Stimulated activated CD4-positive, alpha-beta T cell treated with anti-CD3 and anti-CD28 coated beads, Interleukin-1b, Interleukin-23, amount 100 ng/mL, for 24 hours (primary cell): ENCODE measurements at regions not wholly inside any gene's neighbourhood (a gene's known extent, or its start where the extent isn't known, plus 50 kb on each side); places are given as distances from the start of the nearest gene placed in this dataset.
"Not testable (repeated sequence)": the region's sequence is repeated elsewhere in the genome, so short reads cannot be mapped to it uniquely, and the experiment has no call there.

ENCODE experiments used
- DNase-seq, 4 experiments: peaks; one replicate each; pipeline ENCODE4 v3.0.0-alpha.2; 2020; ENCODE audit warnings: low read depth in 4 of 4, low spot score in 1 of 4

DNA sequence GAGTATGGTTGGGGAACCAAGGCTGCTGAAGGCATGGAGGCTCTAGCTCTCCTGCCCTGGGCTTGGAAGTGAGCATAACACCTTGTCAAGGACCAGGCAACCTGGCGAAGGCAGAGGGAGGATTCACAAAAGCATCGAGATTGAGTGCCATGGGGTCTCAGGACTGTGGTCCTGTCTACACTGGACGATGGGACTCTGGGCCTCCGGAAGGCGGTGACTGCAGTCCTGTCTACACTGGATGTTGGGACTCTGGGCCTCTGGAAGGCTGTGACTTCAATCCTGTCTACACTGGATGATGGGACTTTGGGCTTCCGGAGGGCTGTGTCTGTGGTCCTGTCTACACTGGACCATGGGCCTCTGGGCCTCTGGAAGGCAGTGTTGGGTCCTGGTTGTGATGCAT, 290.4 kb downstream of the TEX29 start:
- DNase-seq = no peak

DNA sequence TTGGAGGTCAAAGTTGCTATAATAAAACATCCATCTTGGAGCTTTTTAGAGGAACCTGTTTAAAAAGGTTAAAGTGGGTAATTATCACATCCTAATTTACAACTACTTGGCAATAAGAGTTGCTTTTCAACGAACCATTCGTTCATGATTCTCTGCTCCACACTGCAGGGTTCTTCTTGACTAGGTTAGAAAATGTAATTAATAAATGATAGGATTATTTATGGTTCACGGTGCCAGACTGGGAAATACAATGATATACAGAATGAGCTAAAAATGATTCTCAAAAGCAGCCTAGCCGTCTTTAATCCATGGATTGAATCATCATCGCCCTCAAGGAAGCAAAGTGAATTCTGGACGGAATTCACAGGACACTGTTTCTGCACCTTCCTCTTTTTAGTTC, 291.2 kb downstream of the TEX29 start:
- DNase-seq = no peak

- no peak for DNase-seq
Observed at GRCh38 chr13:111612886-111613285, 292.4 kb downstream of the TEX29 start.

DNA sequence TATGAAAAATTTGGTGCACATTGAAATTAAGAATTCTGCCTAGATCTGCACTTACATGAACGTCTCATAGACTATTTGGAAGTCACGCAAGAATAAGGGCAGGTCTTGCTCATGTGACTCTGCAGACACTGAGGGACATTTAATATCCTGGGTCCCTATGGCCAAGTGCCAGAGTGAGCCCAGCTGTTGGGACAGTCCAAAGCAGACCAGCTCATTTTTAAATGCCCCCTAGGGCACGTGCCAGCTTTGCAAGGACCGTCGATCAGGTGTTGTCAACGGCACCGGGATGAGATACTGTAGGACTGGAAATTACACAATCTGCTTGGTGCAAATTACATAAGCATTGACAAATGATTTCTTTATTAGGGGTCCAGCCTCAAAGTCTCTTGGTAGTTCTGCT, 293.6 kb downstream of the TEX29 start:
- DNase-seq = no peak

GRCh38 chr13:111614613-111615012, 294.2 kb downstream of the TEX29 start:
- no peak for DNase-seq

DNA sequence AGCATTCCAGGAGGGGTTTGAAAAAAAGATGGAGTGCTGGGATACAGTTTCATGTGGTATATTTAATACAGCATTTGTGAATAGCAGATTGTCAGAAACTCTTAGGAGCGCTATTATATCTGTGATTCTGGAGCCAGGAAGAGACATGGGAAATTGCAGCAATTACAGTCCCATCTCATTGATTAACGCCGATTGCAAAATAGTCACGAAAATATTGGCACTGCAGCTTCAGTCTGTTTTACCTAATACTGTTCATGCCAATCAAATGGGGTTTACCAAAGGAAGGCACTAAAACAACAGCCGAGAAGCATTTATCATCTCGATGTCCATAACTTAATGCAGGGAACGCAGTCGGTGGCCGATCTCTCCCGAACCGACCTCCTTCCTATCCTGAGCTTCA, 295.8 kb downstream of the TEX29 start:
- no peak for DNase-seq

GRCh38 chr13:111620166-111620565, 299.7 kb downstream of the TEX29 start:
- no peak for DNase-seq

DNA sequence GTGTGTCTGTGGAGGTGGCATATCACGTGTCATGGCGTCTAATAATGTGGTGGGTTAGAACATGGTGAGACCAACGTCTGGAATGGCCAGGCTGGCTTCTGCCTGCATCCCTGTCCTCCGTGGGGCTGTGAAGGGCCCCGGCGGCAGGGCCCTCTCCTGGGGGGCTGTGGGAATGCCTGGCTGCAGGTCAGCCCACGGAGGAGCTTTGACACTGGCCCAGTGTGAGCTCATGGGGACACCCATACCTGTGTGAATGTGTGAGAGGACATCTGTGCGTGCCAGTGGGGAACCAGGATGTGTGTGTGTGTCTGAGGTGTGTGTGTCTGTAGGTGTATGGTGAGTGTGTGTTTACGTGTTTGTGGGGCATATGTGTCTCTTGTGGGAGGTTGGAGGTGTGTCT, 300.1 kb downstream of the TEX29 start:
- DNase-seq = no peak

GRCh38 chr13:111621164-111621563, 300.7 kb downstream of the TEX29 start:
- DNase-seq = no peak

- DNase-seq = no peak
Observed at GRCh38 chr13:111622051-111622531, 301.6 kb downstream of the TEX29 start.

- no peak for DNase-seq
Observed at GRCh38 chr13:111623208-111623607, 302.8 kb downstream of the TEX29 start.

DNA sequence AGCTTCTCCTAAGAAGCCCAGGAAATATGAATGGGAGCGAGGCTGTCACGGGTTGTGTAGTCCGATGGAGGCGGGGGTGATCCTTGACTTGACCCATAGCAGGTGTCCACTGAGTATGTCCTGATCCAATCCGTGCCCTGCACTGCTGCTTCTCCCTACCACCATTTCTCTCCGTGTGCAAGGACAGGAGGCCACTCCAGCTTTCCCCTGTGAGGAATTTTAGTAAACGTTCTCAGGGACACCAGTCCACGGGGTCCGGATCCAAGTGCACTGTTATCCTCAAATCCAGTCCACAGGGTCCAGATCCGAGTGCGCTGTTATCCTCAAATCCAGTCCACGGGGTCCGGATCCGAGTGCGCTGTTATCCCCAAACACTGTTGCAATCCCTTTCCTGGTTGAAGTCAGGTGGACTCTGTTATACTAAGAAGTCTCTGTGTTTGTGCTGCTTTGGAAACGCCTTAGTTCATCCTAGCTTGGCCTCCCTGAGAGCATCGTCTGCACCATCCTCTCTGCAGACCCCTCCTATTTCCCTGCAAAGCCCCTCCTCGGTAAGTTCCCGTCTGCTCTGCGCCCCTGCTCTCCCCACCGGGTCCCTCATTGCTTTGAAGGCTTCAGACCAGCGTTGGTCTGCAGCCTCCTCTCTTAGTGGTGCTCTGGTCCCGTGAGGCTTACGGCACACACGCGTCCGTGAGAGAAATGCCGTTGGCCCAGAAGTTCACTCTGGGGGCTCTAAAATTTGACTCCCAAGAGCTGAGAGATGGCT, 303.5 kb downstream of the TEX29 start:
- DNase-seq = no peak

GRCh38 chr13:111625526-111626315, 305.3 kb downstream of the TEX29 start:
- DNase-seq = no peak

- DNase-seq = no peak
Observed at GRCh38 chr13:111626371-111627305, 306.2 kb downstream of the TEX29 start.

- DNase-seq = no peak
Observed at GRCh38 chr13:111627596-111627995, 307.2 kb downstream of the TEX29 start.

DNA sequence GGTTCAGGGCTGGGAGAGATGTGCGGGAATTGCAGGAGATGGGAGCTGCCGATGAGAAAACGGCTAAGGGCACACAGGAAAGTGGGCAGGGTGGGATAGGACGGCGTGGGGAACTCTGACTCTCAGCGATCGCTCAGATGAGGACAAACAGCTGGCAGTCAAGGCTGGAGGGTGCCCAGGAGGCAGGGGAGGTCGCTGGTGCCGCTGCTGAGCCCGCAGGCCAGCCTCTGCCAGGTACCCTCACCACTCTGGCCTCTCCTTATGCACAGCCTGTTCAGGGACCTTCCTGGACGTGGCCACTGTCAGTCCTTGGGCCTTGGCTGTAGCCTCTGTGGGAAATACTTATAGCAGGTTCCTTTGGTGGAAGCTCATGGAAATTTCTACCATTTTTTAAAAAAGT, 308.6 kb downstream of the TEX29 start:
- no peak for DNase-seq

GRCh38 chr13:111629457-111629856, 309.0 kb downstream of the TEX29 start:
- DNase-seq = no peak

GRCh38 chr13:111629926-111630325, 309.5 kb downstream of the TEX29 start:
- no peak for DNase-seq

DNA sequence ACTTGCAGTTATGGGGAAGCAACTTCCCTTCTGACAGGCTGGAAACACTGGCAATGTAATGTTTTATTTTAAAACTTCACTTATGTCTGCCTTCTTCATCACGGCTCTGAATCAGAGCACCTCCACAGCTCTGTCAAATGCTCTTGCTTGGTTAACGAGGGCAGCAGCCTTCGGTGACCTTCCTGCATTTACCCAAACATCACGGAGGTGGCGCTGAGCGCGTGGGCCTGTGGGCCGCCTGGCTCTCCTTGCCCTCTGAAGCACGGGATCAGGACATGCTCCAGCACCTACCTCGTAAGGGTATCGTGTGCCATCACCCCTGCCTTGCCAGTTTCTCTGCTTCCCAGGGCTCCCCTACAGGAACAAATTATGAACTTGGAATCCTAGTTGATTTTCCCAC, 310.0 kb downstream of the TEX29 start:
- no peak for DNase-seq

DNA sequence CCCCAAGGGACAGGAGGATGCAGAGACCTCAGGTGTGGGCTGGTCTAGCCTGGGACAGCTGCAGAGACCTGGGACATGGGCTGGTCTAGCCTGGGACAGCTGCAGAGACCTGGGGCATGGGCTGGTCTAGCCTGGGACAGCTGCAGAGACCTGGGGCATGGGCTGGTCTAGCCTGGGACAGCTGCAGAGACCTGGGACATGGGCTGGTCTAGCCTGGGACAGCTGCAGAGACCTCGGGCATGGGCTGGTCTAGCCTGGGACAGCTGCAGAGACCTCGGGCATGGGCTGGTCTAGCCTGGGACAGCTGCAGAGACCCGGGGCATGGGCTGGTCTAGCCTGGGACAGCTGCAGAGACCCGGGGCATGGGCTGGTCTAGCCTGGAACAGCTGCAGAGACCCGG, 310.8 kb downstream of the TEX29 start:
- DNase-seq = not testable (repeated sequence)

DNA sequence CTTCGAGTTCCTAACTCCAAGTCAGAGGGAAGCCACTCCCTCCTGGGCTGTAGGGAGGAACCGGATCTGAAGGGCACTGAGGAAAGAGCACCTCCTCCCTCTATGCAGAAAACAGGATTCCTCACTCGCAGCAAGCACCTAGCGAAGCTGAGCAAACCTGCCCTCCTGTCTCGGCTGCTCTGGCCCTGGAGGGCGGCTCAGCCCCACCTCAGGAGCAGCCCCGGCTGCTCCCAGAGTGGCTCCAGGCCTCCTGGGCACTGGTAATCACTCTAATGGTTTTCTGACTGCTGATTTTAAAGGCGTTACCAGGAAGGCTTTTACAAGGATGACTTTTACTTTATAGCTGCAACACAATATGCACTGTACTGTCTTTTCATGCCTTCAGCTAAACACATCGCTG, 312.5 kb downstream of the TEX29 start:
- no peak for DNase-seq
